Lung (tissue), 11 donors: ENCODE measurements at regions not wholly inside any gene's neighbourhood (a gene's known extent, or its start where the extent isn't known, plus 50 kb on each side); places are given as distances from the start of the nearest gene placed in this dataset.
"Not testable (repeated sequence)": the region's sequence is repeated elsewhere in the genome, so short reads cannot be mapped to it uniquely, and the experiment has no call there.

ENCODE experiments used
- ATAC-seq: fragments of 200-7000 bp; cut with Tn5 transposase; one replicate; pipeline ENCODE4 v1.9.1; 2020; ENCODE audit warnings: moderate number of reproducible peaks; ENCODE audit not compliant: insufficient read depth, low FRiP score
- DNase-seq, 3 donors: peaks; one replicate each; pipeline ENCODE4 v3.0.0-alpha.2; 2013 to 2017
- H3K27ac ChIP-seq, 2 donors: one replicate each; pipeline ENCODE4 v1.5.1; 2013; ENCODE audit warnings: mild to moderate bottlenecking in 2 of 2, moderate library complexity in 2 of 2, control low read depth in 1 of 2, inconsistent platforms in 1 of 2, low read depth in 1 of 2, low read length in 1 of 2
- H3K27me3 ChIP-seq, 3 donors: one replicate each; pipeline ENCODE4 v1.5.1; 2013; ENCODE audit warnings: low read length in 2 of 3; ENCODE audit not compliant: control insufficient read depth in 3 of 3, insufficient read depth in 3 of 3
- H3K36me3 ChIP-seq, 4 donors: one replicate each; pipeline ENCODE4 v1.5.1; 2013; ENCODE audit warnings: low read length in 4 of 4, mild to moderate bottlenecking in 1 of 4, moderate library complexity in 1 of 4; ENCODE audit not compliant: control insufficient read depth in 4 of 4, insufficient read depth in 4 of 4
- H3K4me1 ChIP-seq, 5 donors: one replicate each; pipeline ENCODE4 v1.5.1; 2013; ENCODE audit warnings: low read length in 5 of 5, mild to moderate bottlenecking in 2 of 5, moderate library complexity in 1 of 5; ENCODE audit not compliant: control insufficient read depth in 5 of 5, insufficient read depth in 5 of 5
- H3K4me3 ChIP-seq: one replicate; pipeline ENCODE4 v1.5.1; 2013; ENCODE audit warnings: mild to moderate bottlenecking, control low read depth, moderate library complexity
- H3K9ac ChIP-seq, 2 donors: one replicate each; pipeline ENCODE4 v1.5.1; 2013; ENCODE audit warnings: low read length in 2 of 2, control low read depth in 1 of 2; ENCODE audit not compliant: insufficient read depth in 1 of 2
- H3K9me3 ChIP-seq, 4 donors: one replicate each; pipeline ENCODE4 v1.5.1; 2013; ENCODE audit warnings: low read length in 3 of 4, mild to moderate bottlenecking in 1 of 4, moderate library complexity in 1 of 4; ENCODE audit not compliant: control insufficient read depth in 4 of 4, insufficient read depth in 3 of 4
- CTCF ChIP-seq: IDR thresholded peaks from 2 replicates; pipeline ENCODE4 v1.5.1; 2012; ENCODE audit warnings: mild to moderate bottlenecking; ENCODE audit errors: control extremely low read depth, extremely low read depth
- WGBS, 2 donors: extraction: QIAGEN DNeasy Blood & Tissue Kit; methylation state at CpG; one replicate each; pipeline ENCODE4 v1.1.7; 2013; 5-methylcytosine and 5-hydroxymethylcytosine counted together
- donor health status: control.
- donor health status: control.
- donor health status: Bipolar disorder and iron deficiency.
- donor health status: healthy.
- donor health status: DM: yes; HTN: yes; CAD: no.

- WGBS, 2 donors: 70 to 78% methylated on average over 4 of the region's 4 CpGs
- H3K9ac ChIP-seq: peak overlapping the region in 1 of 2 donors; percentile 11
- TF ChIP-seq CTCF: no peak
- H3K9me3 ChIP-seq: peaks cover 0 to 2% (median 0%) of the 10 kb centered on the region in 4 donors
- H3K36me3 ChIP-seq: no peaks in the 10 kb centered on the region
- no peak overlapping the region for H3K27ac ChIP-seq
- no peak overlapping the region for H3K4me3 ChIP-seq
- ATAC-seq: peak; percentile 58
- H3K27me3 ChIP-seq: no peaks in the 10 kb centered on the region
- H3K4me1 ChIP-seq: peaks cover 0 to 17% (median 0%) of the 10 kb centered on the region in 5 donors
- DNase-seq: peak; percentile 95 to 99 (median 97)
Measured at GRCh38 chr20:12575352-12576095, 433.2 kb upstream of the SPTLC3 start.

GRCh38 chr20:12577213-12577612, 431.6 kb upstream of the SPTLC3 start:
- Histone ChIP-seq H3K27ac (no peak overlapping the region), H3K4me3 (no peak overlapping the region), H3K27me3 (no peaks in the 10 kb centered on the region), H3K9ac (no peak overlapping the region), H3K9me3 (peaks cover 0 to 2% (median 0%) of the 10 kb centered on the region in 4 donors), H3K4me1 (peaks cover 0 to 25% (median 4%) of the 10 kb centered on the region in 5 donors), H3K36me3 (no peaks in the 10 kb centered on the region)
- ATAC-seq: no peak
- no peak for TF ChIP-seq CTCF
- no peak for DNase-seq
- WGBS, 2 donors: 62 to 84% methylated on average over 1 of the region's 1 CpG

- peaks cover 0 to 2% (median 0%) of the 10 kb centered on the region in 4 donors for H3K9me3 ChIP-seq
- TF ChIP-seq CTCF: no peak
- peaks cover 0 to 15% (median 7%) of the 10 kb centered on the region in 5 donors for H3K4me1 ChIP-seq
- H3K27ac ChIP-seq: no peak overlapping the region
- no peaks in the 10 kb centered on the region for H3K27me3 ChIP-seq
- DNase-seq: peak; percentile 41 to 88 (median 81)
- ATAC-seq: no peak
- no peak overlapping the region for H3K4me3 ChIP-seq
- no peak overlapping the region for H3K9ac ChIP-seq
- no peaks in the 10 kb centered on the region for H3K36me3 ChIP-seq
- 63 to 84% methylated on average over 5 of the region's 5 CpGs for WGBS, 2 donors
Measured at GRCh38 chr20:12581644-12582289, 427.0 kb upstream of the SPTLC3 start.

GRCh38 chr20:12582710-12583109, 426.1 kb upstream of the SPTLC3 start:
- WGBS, 2 donors: 78 to 84% methylated on average over 12 to 14 of the region's 14 CpGs
- ATAC-seq, H3K9ac ChIP-seq, H3K27me3 ChIP-seq, H3K9me3 ChIP-seq, H3K27ac ChIP-seq, H3K36me3 ChIP-seq, H3K4me3 ChIP-seq, DNase-seq: not testable (repeated sequence)
- H3K4me1 ChIP-seq: peaks cover 0 to 14% (median 7%) of the 10 kb centered on the region in 5 donors
